ENCODE measurements at regions not wholly inside any gene's neighbourhood (a gene's known extent, or its start where the extent isn't known, plus 50 kb on each side); places are given as distances from the start of the nearest gene placed in this dataset.

GRCh38 chr6:144602523-144603180, 317.5 kb downstream of the UTRN start:
- no peaks in the 10 kb centered on the region for H3K4me1 ChIP-seq (ENCODE audit: control insufficient read depth, low read length)
- no peaks in the 10 kb centered on the region for H3F3A ChIP-seq (ENCODE audit: control insufficient read depth, insufficient read depth)
- no peaks in the 10 kb centered on the region for H3K9me2 ChIP-seq (replicated peaks; ENCODE audit: control insufficient read depth, low read length)
- no peak overlapping the region for H3K4me3 ChIP-seq (ENCODE audit: low read length)
- no peaks in the 10 kb centered on the region for H3K36me3 ChIP-seq (ENCODE audit: control insufficient read depth, low read length)
- H3K27ac ChIP-seq (ENCODE audit: low read depth, low read length) = no peak overlapping the region
- no peaks in the 10 kb centered on the region for H3K79me2 ChIP-seq (ENCODE audit: control insufficient read depth, low read length)
- H3K27me3 ChIP-seq (ENCODE audit: control insufficient read depth, low read length) = no peaks in the 10 kb centered on the region
- no peak overlapping the region for H3K4me2 ChIP-seq (ENCODE audit: low read length)
- no peaks in the 10 kb centered on the region for H3K9me3 ChIP-seq (ENCODE audit: control insufficient read depth, insufficient read depth, low read length)
- no peak for TF ChIP-seq EZH2phosphoT487 (IDR thresholded peaks at IDR 0.05; ENCODE audit: borderline replicate concordance, low read length)
- no peak for TF ChIP-seq CTCF (IDR thresholded peaks at IDR 0.05; ENCODE audit: low read depth, low read length, poor library complexity, severe bottlenecking)
- H4K20me1 ChIP-seq (ENCODE audit: control insufficient read depth, insufficient read depth, low read depth, low read length) = no peaks in the 10 kb centered on the region

GRCh38 chr6:144606083-144606482, 320.9 kb downstream of the UTRN start:
- no peaks in the 10 kb centered on the region for H3K9me2 ChIP-seq (replicated peaks; ENCODE audit: control insufficient read depth, low read length)
- no peak overlapping the region for H3K4me3 ChIP-seq (ENCODE audit: low read length)
- H3K27me3 ChIP-seq (ENCODE audit: control insufficient read depth, low read length) = no peaks in the 10 kb centered on the region
- no peaks in the 10 kb centered on the region for H4K20me1 ChIP-seq (ENCODE audit: control insufficient read depth, insufficient read depth, low read depth, low read length)
- H3K4me2 ChIP-seq (ENCODE audit: low read length) = no peak overlapping the region
- no peak overlapping the region for H3K27ac ChIP-seq (ENCODE audit: low read depth, low read length)
- H3K9me3 ChIP-seq (ENCODE audit: control insufficient read depth, insufficient read depth, low read length) = no peaks in the 10 kb centered on the region
- H3K79me2 ChIP-seq (ENCODE audit: control insufficient read depth, low read length) = no peaks in the 10 kb centered on the region
- H3K36me3 ChIP-seq (ENCODE audit: control insufficient read depth, low read length) = no peaks in the 10 kb centered on the region
- no peak for TF ChIP-seq EZH2phosphoT487 (IDR thresholded peaks at IDR 0.05; ENCODE audit: borderline replicate concordance, low read length)
- no peaks in the 10 kb centered on the region for H3F3A ChIP-seq (ENCODE audit: control insufficient read depth, insufficient read depth)
- H3K4me1 ChIP-seq (ENCODE audit: control insufficient read depth, low read length) = no peaks in the 10 kb centered on the region

GRCh38 chr6:144607998-144608735, 323.0 kb downstream of the UTRN start:
- no peak overlapping the region for H3K4me3 ChIP-seq (ENCODE audit: low read length)
- no peaks in the 10 kb centered on the region for H3K9me3 ChIP-seq (ENCODE audit: control insufficient read depth, insufficient read depth, low read length)
- H3K79me2 ChIP-seq (ENCODE audit: control insufficient read depth, low read length) = no peaks in the 10 kb centered on the region
- no peak overlapping the region for H3K27ac ChIP-seq (ENCODE audit: low read depth, low read length)
- no peaks in the 10 kb centered on the region for H3K27me3 ChIP-seq (ENCODE audit: control insufficient read depth, low read length)
- H4K20me1 ChIP-seq (ENCODE audit: control insufficient read depth, insufficient read depth, low read depth, low read length) = no peaks in the 10 kb centered on the region
- no peak for TF ChIP-seq EZH2phosphoT487 (IDR thresholded peaks at IDR 0.05; ENCODE audit: borderline replicate concordance, low read length)
- no peak for TF ChIP-seq CTCF (IDR thresholded peaks at IDR 0.05; ENCODE audit: low read depth, low read length, poor library complexity, severe bottlenecking)
- H3K4me1 ChIP-seq (ENCODE audit: control insufficient read depth, low read length) = no peaks in the 10 kb centered on the region
- H3F3A ChIP-seq (ENCODE audit: control insufficient read depth, insufficient read depth) = no peaks in the 10 kb centered on the region
- H3K36me3 ChIP-seq (ENCODE audit: control insufficient read depth, low read length) = no peaks in the 10 kb centered on the region
- H3K4me2 ChIP-seq (ENCODE audit: low read length) = no peak overlapping the region
- no peaks in the 10 kb centered on the region for H3K9me2 ChIP-seq (replicated peaks; ENCODE audit: control insufficient read depth, low read length)

GRCh38 chr6:144612811-144613210, 327.7 kb downstream of the UTRN start:
- Histone ChIP-seq H3K79me2 (ENCODE audit: control insufficient read depth, low read length) (no peaks in the 10 kb centered on the region), H4K20me1 (ENCODE audit: control insufficient read depth, insufficient read depth, low read depth, low read length) (no peaks in the 10 kb centered on the region), H3K36me3 (ENCODE audit: control insufficient read depth, low read length) (no peaks in the 10 kb centered on the region), H3K27ac (ENCODE audit: low read depth, low read length) (no peak overlapping the region), H3K4me2 (ENCODE audit: low read length) (no peak overlapping the region), H3F3A (ENCODE audit: control insufficient read depth, insufficient read depth) (no peaks in the 10 kb centered on the region), H3K9me3 (ENCODE audit: control insufficient read depth, insufficient read depth, low read length) (no peaks in the 10 kb centered on the region), H3K9me2 (replicated peaks; ENCODE audit: control insufficient read depth, low read length) (no peaks in the 10 kb centered on the region), H3K27me3 (ENCODE audit: control insufficient read depth, low read length) (no peaks in the 10 kb centered on the region), H3K4me1 (ENCODE audit: control insufficient read depth, low read length) (no peaks in the 10 kb centered on the region), H3K4me3 (ENCODE audit: low read length) (no peak overlapping the region)
- TF ChIP-seq EZH2phosphoT487 (IDR thresholded peaks at IDR 0.05; ENCODE audit: borderline replicate concordance, low read length) (no peak), CTCF (IDR thresholded peaks at IDR 0.05; ENCODE audit: low read depth, low read length, poor library complexity, severe bottlenecking) (no peak)
